ENCODE measurements at regions not wholly inside any gene's neighbourhood (a gene's known extent, or its start where the extent isn't known, plus 50 kb on each side); places are given as distances from the start of the nearest gene placed in this dataset.

DNA sequence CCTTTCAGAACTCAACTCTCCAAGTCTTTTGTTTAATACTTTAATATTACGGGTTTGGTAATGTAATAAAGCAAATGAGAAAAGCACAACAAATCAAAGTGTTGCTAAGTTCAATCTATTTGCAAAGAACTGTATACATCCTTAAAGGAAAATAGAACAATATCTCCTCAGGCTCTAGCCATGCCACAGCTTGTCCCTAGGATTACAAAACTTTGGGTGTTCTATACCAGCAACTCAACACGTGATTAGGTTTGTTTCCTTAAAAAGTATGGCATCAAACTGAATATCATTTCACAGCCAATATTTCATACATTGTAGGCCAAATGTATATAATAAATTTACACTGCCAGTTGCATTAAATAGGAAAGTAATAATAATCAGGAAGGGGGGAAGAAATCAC lies 418.6 kb upstream of the MDFIC2 start:
- Histone ChIP-seq H4K20me1 (ENCODE audit: insufficient read depth, low read length) (no peaks in the 10 kb centered on the region), H3K4me3 (ENCODE audit: low read depth, low read length, poor library complexity, severe bottlenecking) (no peak overlapping the region), H3K27me3 (ENCODE audit: insufficient read depth, low read length) (no peaks in the 10 kb centered on the region), H3K36me3 (ENCODE audit: insufficient read depth, low read length) (no peaks in the 10 kb centered on the region), H3K4me1 (ENCODE audit: insufficient read depth, low read length, severe bottlenecking) (no peaks in the 10 kb centered on the region), H3K4me2 (ENCODE audit: low read length) (no peak overlapping the region), H2AFZ (ENCODE audit: low read length) (no peak overlapping the region), H3F3A (ENCODE audit: insufficient read depth, low read length) (no peaks in the 10 kb centered on the region), H3K9ac (ENCODE audit: low read length) (no peak overlapping the region), H3K79me2 (ENCODE audit: insufficient read depth, low read length) (no peaks in the 10 kb centered on the region), H3K9me2 (ENCODE audit: low read depth, low read length) (no peaks in the 10 kb centered on the region), H3K27ac (ENCODE audit: low read depth, low read length, poor library complexity, severe bottlenecking) (no peak overlapping the region), H3K9me3 (ENCODE audit: low read length) (no peaks in the 10 kb centered on the region)
- TF ChIP-seq, protein P1, sequence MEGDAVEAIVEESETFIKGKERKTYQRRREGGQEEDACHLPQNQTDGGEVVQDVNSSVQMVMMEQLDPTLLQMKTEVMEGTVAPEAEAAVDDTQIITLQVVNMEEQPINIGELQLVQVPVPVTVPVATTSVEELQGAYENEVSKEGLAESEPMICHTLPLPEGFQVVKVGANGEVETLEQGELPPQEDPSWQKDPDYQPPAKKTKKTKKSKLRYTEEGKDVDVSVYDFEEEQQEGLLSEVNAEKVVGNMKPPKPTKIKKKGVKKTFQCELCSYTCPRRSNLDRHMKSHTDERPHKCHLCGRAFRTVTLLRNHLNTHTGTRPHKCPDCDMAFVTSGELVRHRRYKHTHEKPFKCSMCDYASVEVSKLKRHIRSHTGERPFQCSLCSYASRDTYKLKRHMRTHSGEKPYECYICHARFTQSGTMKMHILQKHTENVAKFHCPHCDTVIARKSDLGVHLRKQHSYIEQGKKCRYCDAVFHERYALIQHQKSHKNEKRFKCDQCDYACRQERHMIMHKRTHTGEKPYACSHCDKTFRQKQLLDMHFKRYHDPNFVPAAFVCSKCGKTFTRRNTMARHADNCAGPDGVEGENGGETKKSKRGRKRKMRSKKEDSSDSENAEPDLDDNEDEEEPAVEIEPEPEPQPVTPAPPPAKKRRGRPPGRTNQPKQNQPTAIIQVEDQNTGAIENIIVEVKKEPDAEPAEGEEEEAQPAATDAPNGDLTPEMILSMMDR (IDR thresholded peaks at IDR 0.05; ENCODE audit: low read length) = no peak
- no peak for TF ChIP-seq EZH2 (IDR thresholded peaks at IDR 0.05; ENCODE audit: borderline replicate concordance, low read length)

DNA sequence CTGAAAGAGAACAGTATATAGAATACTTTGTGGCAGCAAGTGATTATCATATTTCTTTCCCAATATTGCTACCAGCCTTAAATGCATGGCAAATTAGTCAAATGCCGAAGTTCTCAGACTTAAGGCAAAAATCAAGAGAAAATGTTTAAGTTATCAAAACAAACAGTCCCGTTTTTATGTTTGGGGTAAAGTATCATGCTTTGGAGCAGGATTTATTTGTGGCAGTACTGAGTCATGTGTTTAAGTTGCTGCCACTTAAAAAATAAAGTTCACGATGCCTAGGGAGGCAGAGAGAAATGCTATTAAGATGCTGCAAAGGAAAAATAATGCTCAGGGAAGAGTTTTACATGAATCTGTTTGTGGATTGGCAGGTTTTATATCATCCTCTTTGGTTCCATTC lies 417.4 kb upstream of the MDFIC2 start:
- H2AFZ ChIP-seq (ENCODE audit: low read length) = no peak overlapping the region
- TF ChIP-seq EZH2 (IDR thresholded peaks at IDR 0.05; ENCODE audit: borderline replicate concordance, low read length) = no peak
- TF ChIP-seq, protein P1 (IDR thresholded peaks at IDR 0.05; ENCODE audit: low read length) = no peak
- no peak overlapping the region for H3K27ac ChIP-seq (ENCODE audit: low read depth, low read length, poor library complexity, severe bottlenecking)
- H3K9me3 ChIP-seq (ENCODE audit: low read length) = no peaks in the 10 kb centered on the region
- H3K27me3 ChIP-seq (ENCODE audit: insufficient read depth, low read length) = no peaks in the 10 kb centered on the region
- H3K36me3 ChIP-seq (ENCODE audit: insufficient read depth, low read length) = no peaks in the 10 kb centered on the region
- H3K4me2 ChIP-seq (ENCODE audit: low read length) = no peak overlapping the region
- H3K4me1 ChIP-seq (ENCODE audit: insufficient read depth, low read length, severe bottlenecking) = no peaks in the 10 kb centered on the region
- no peaks in the 10 kb centered on the region for H3F3A ChIP-seq (ENCODE audit: insufficient read depth, low read length)
- H3K79me2 ChIP-seq (ENCODE audit: insufficient read depth, low read length) = no peaks in the 10 kb centered on the region
- no peaks in the 10 kb centered on the region for H3K9me2 ChIP-seq (ENCODE audit: low read depth, low read length)
- no peak overlapping the region for H3K9ac ChIP-seq (ENCODE audit: low read length)
- H4K20me1 ChIP-seq (ENCODE audit: insufficient read depth, low read length) = no peaks in the 10 kb centered on the region
- H3K4me3 ChIP-seq (ENCODE audit: low read depth, low read length, poor library complexity, severe bottlenecking) = no peak overlapping the region

DNA sequence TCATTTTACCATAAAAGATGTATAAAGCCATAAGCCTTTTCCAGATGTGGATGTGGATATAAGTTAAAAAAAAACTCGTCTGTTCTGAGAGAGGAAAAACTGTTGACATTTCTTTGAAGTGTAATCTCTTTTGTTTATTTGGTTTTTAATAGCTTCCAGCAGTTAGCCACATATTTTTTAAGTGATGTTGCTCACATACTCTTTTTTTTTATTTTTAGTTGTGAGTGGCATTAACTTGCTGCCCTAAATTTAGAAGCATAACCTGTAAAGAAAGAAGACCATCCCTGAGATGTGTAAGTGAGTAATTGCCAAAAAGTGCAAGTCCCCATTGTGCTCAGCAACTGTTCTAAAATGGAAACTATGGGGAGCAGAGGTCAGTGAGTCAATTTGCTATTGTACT lies 415.9 kb upstream of the MDFIC2 start:
- H3K9ac ChIP-seq (ENCODE audit: low read length) = no peak overlapping the region
- no peak overlapping the region for H3K27ac ChIP-seq (ENCODE audit: low read depth, low read length, poor library complexity, severe bottlenecking)
- H3K36me3 ChIP-seq (ENCODE audit: insufficient read depth, low read length) = no peaks in the 10 kb centered on the region
- H3K27me3 ChIP-seq (ENCODE audit: insufficient read depth, low read length) = no peaks in the 10 kb centered on the region
- no peak overlapping the region for H3K4me3 ChIP-seq (ENCODE audit: low read depth, low read length, poor library complexity, severe bottlenecking)
- H3F3A ChIP-seq (ENCODE audit: insufficient read depth, low read length) = no peaks in the 10 kb centered on the region
- H4K20me1 ChIP-seq (ENCODE audit: insufficient read depth, low read length) = no peaks in the 10 kb centered on the region
- H3K79me2 ChIP-seq (ENCODE audit: insufficient read depth, low read length) = no peaks in the 10 kb centered on the region
- H3K4me2 ChIP-seq (ENCODE audit: low read length) = no peak overlapping the region
- H3K9me2 ChIP-seq (ENCODE audit: low read depth, low read length) = no peaks in the 10 kb centered on the region
- no peaks in the 10 kb centered on the region for H3K4me1 ChIP-seq (ENCODE audit: insufficient read depth, low read length, severe bottlenecking)
- no peaks in the 10 kb centered on the region for H3K9me3 ChIP-seq (ENCODE audit: low read length)
- TF ChIP-seq, protein P1 (IDR thresholded peaks at IDR 0.05; ENCODE audit: low read length) = no peak
- no peak for TF ChIP-seq EZH2 (IDR thresholded peaks at IDR 0.05; ENCODE audit: borderline replicate concordance, low read length)
- no peak overlapping the region for H2AFZ ChIP-seq (ENCODE audit: low read length)

Data from OCI-LY1 (cell line).